Naive thymus-derived CD4-positive, alpha-beta T cell (primary cell): ENCODE measurements at regions not wholly inside any gene's neighbourhood (a gene's known extent, or its start where the extent isn't known, plus 50 kb on each side); places are given as distances from the start of the nearest gene placed in this dataset.

Experiments used
- ATAC-seq: fragments of 150-1000 bp; cut with Tn5 transposase; 2 replicates; pipeline ENCODE4 v1.10.0; 2021; ENCODE audit warnings: mild to moderate bottlenecking, moderate library complexity
- CTCF ChIA-PET: fragments of 350-600 bp; sonication (Branson Sonifier 250); formaldehyde crosslinking; loops from one replicate; lab custom pipeline; 2021; ENCODE audit warnings: antibody characterized with exemption; lab: Charles Lee
- POLR2A ChIA-PET: fragments of 350-600 bp; sonication (Branson Sonifier 250); formaldehyde crosslinking; loops from one replicate; lab custom pipeline; 2021; ENCODE audit warnings: antibody characterized with exemption, inconsistent platforms; lab: Charles Lee
- DNase-seq, 9 donors: peaks; one replicate each; pipeline versions ENCODE4 v3.0.0 to v3.0.0-alpha.2; 2020 to 2022; ENCODE audit warnings: mixed read lengths in 1 of 9
- H3K27ac ChIP-seq: one replicate; pipeline ENCODE4 v1.7.0; 2013; ENCODE audit warnings: mild to moderate bottlenecking, low read depth, low read length, moderate library complexity
- H3K27me3 ChIP-seq, 2 donors: one replicate each; pipeline ENCODE4 v1.7.0; 2013; ENCODE audit warnings: low read length in 2 of 2, mild to moderate bottlenecking in 2 of 2, moderate library complexity in 2 of 2; ENCODE audit not compliant: control insufficient read depth in 2 of 2, insufficient read depth in 2 of 2
- H3K36me3 ChIP-seq, 3 experiments: 1 replicate in 2 of 3; 2 replicates in 1 of 3; pipeline ENCODE4 v1.7.0; 2013; ENCODE audit warnings: low read length in 3 of 3, mild to moderate bottlenecking in 3 of 3, moderate library complexity in 1 of 3; ENCODE audit not compliant: insufficient read depth in 3 of 3, control insufficient read depth in 2 of 3
- H3K4me1 ChIP-seq, 2 donors: one replicate each; pipeline ENCODE4 v1.7.0; 2013; ENCODE audit warnings: low read length in 2 of 2, mild to moderate bottlenecking in 2 of 2, moderate library complexity in 1 of 2; ENCODE audit not compliant: control insufficient read depth in 2 of 2, insufficient read depth in 2 of 2
- H3K4me3 ChIP-seq: 2 replicates; pipeline ENCODE4 v1.7.0; 2013; ENCODE audit warnings: mild to moderate bottlenecking, low read length
- H3K9me3 ChIP-seq, 3 experiments: 1 replicate in 2 of 3; 2 replicates in 1 of 3; pipeline ENCODE4 v1.7.0; 2013; ENCODE audit warnings: low read length in 3 of 3; ENCODE audit not compliant: control insufficient read depth in 2 of 3
- H3K27ac Mint-ChIP-seq, 9 donors: one replicate each; pipeline ENCODE4 v1.8.0; 2020 to 2022; ENCODE audit warnings: mixed read lengths in 9 of 9, mild to moderate bottlenecking in 8 of 9, moderate library complexity in 5 of 9, inconsistent platforms in 2 of 9
- H3K27me3 Mint-ChIP-seq, 5 donors: one replicate each; pipeline ENCODE4 v1.8.0; 2021 to 2022; ENCODE audit warnings: mixed read lengths in 5 of 5, mild to moderate bottlenecking in 1 of 5
- H3K36me3 Mint-ChIP-seq, 5 donors: one replicate each; pipeline ENCODE4 v1.8.0; 2020 to 2022; ENCODE audit warnings: mixed read lengths in 5 of 5, mild to moderate bottlenecking in 3 of 5, inconsistent platforms in 1 of 5
- H3K4me1 Mint-ChIP-seq, 7 donors: one replicate each; pipeline ENCODE4 v1.8.0; 2020 to 2022; ENCODE audit warnings: mixed read lengths in 7 of 7, mild to moderate bottlenecking in 3 of 7, inconsistent platforms in 1 of 7
- H3K4me3 Mint-ChIP-seq, 10 donors: one replicate each; pipeline ENCODE4 v1.8.0; 2020 to 2022; ENCODE audit warnings: mild to moderate bottlenecking in 10 of 10, mixed read lengths in 10 of 10, moderate library complexity in 6 of 10, inconsistent platforms in 2 of 10
- H3K9me3 Mint-ChIP-seq, 11 donors: one replicate each; pipeline ENCODE4 v1.8.0; 2020 to 2022; ENCODE audit warnings: mixed read lengths in 11 of 11, mild to moderate bottlenecking in 4 of 11, inconsistent platforms in 1 of 11, moderate library complexity in 1 of 11
- intact Hi-C, 2 donors: fragments of 100-400 bp; cut with micrococcal nuclease; formaldehyde crosslinking; loops; one replicate each; pipeline ENCODE4 v1.15.1; 2023

- H3K36me3 ChIP-seq = no peaks in the 10 kb centered on the region
- Mint-ChIP-seq H3K9me3 (peaks cover 0 to 8% (median 0%) of the 10 kb centered on the region in 11 donors), H3K27me3 (peaks cover 5 to 21% (median 8%) of the 10 kb centered on the region in 5 donors), H3K36me3 (no peaks in the 10 kb centered on the region), H3K4me3 (no peak overlapping the region), H3K4me1 (no peaks in the 10 kb centered on the region), H3K27ac (no peak overlapping the region)
- no peaks in the 10 kb centered on the region for H3K27me3 ChIP-seq
- CTCF ChIA-PET = no interaction called here
- no peak for ATAC-seq
- no peaks in the 10 kb centered on the region for H3K9me3 ChIP-seq
- POLR2A ChIA-PET = no interaction called here
- DNase-seq = no peak
- intact Hi-C loops = no loop called here
- H3K4me1 ChIP-seq = no peaks in the 10 kb centered on the region
- H3K4me3 ChIP-seq = no peak overlapping the region
- H3K27ac ChIP-seq = no peak overlapping the region
Measured at GRCh38 chr13:91169321-91170050, 178.0 kb upstream of the MIR17HG start.

GRCh38 chr13:91172160-91172559 lies 175.3 kb upstream of the MIR17HG start:
- no peaks in the 10 kb centered on the region for H3K36me3 ChIP-seq
- H3K4me1 ChIP-seq = no peaks in the 10 kb centered on the region
- intact Hi-C loops = no loop called here
- ChIA-PET POLR2A (no interaction called here), CTCF (no interaction called here)
- DNase-seq (no peak), ATAC-seq (no peak)
- no peaks in the 10 kb centered on the region for H3K27me3 ChIP-seq
- H3K4me1 Mint-ChIP-seq = peaks cover 0 to 5% (median 0%) of the 10 kb centered on the region in 7 donors
- no peaks in the 10 kb centered on the region for H3K36me3 Mint-ChIP-seq
- H3K9me3 ChIP-seq = no peaks in the 10 kb centered on the region
- H3K4me3 ChIP-seq = no peak overlapping the region
- peaks cover 0 to 8% (median 0%) of the 10 kb centered on the region in 11 donors for H3K9me3 Mint-ChIP-seq
- H3K27ac Mint-ChIP-seq = no peak overlapping the region
- peaks cover 18 to 33% (median 21%) of the 10 kb centered on the region in 5 donors for H3K27me3 Mint-ChIP-seq
- no peak overlapping the region for H3K4me3 Mint-ChIP-seq
- H3K27ac ChIP-seq = no peak overlapping the region

- no peaks in the 10 kb centered on the region for H3K27me3 ChIP-seq
- H3K27me3 Mint-ChIP-seq = peaks cover 12 to 25% (median 15%) of the 10 kb centered on the region in 5 donors
- no peak overlapping the region for H3K27ac Mint-ChIP-seq
- no peaks in the 10 kb centered on the region for H3K36me3 ChIP-seq
- H3K9me3 Mint-ChIP-seq = peaks cover 0 to 3% (median 0%) of the 10 kb centered on the region in 11 donors
- H3K27ac ChIP-seq = no peak overlapping the region
- H3K36me3 Mint-ChIP-seq = no peaks in the 10 kb centered on the region
- no peaks in the 10 kb centered on the region for H3K4me1 ChIP-seq
- no peaks in the 10 kb centered on the region for H3K9me3 ChIP-seq
- H3K4me3 ChIP-seq = no peak overlapping the region
- peak overlapping the region in 1 of 10 donors; percentile 6 for H3K4me3 Mint-ChIP-seq
- no peak for ATAC-seq
- ChIA-PET POLR2A (no interaction called here), CTCF (no interaction called here)
- intact Hi-C loops = no loop called here
- no peak for DNase-seq
- peaks cover 0 to 5% (median 0%) of the 10 kb centered on the region in 7 donors for H3K4me1 Mint-ChIP-seq
Measured at GRCh38 chr13:91174886-91175501, 172.5 kb upstream of the MIR17HG start.

GRCh38 chr13:91178099-91178498 lies 169.4 kb upstream of the MIR17HG start:
- H3K36me3 ChIP-seq = no peaks in the 10 kb centered on the region
- H3K27me3 Mint-ChIP-seq = peaks cover 12 to 32% (median 24%) of the 10 kb centered on the region in 5 donors
- H3K4me3 ChIP-seq = no peak overlapping the region
- H3K36me3 Mint-ChIP-seq = no peaks in the 10 kb centered on the region
- CTCF ChIA-PET = no interaction called here
- no peaks in the 10 kb centered on the region for H3K27me3 ChIP-seq
- no peaks in the 10 kb centered on the region for H3K4me1 ChIP-seq
- no peak overlapping the region for H3K4me3 Mint-ChIP-seq
- no peak overlapping the region for H3K27ac ChIP-seq
- DNase-seq = no peak
- H3K4me1 Mint-ChIP-seq = peaks cover 0 to 5% (median 0%) of the 10 kb centered on the region in 7 donors
- intact Hi-C loops = no loop called here
- no peaks in the 10 kb centered on the region for H3K9me3 ChIP-seq
- peaks cover 0 to 5% (median 0%) of the 10 kb centered on the region in 11 donors for H3K9me3 Mint-ChIP-seq
- POLR2A ChIA-PET = no interaction called here
- no peak overlapping the region for H3K27ac Mint-ChIP-seq
- no peak for ATAC-seq

- H3K27ac Mint-ChIP-seq = no peak overlapping the region
- H3K4me3 ChIP-seq = no peak overlapping the region
- peaks cover 0 to 11% (median 9%) of the 10 kb centered on the region in 5 donors for H3K27me3 Mint-ChIP-seq
- no peak overlapping the region for H3K4me3 Mint-ChIP-seq
- intact Hi-C loops = no loop called here
- no peaks in the 10 kb centered on the region for H3K36me3 ChIP-seq
- no peak for DNase-seq
- no peaks in the 10 kb centered on the region for H3K27me3 ChIP-seq
- CTCF ChIA-PET = no interaction called here
- H3K9me3 ChIP-seq = no peaks in the 10 kb centered on the region
- H3K9me3 Mint-ChIP-seq = peaks cover 0 to 2% (median 0%) of the 10 kb centered on the region in 11 donors
- POLR2A ChIA-PET = no interaction called here
- no peak for ATAC-seq
- no peaks in the 10 kb centered on the region for H3K4me1 ChIP-seq
- H3K4me1 Mint-ChIP-seq = no peaks in the 10 kb centered on the region
- no peaks in the 10 kb centered on the region for H3K36me3 Mint-ChIP-seq
- H3K27ac ChIP-seq = no peak overlapping the region
Measured at GRCh38 chr13:91181892-91182291, 165.6 kb upstream of the MIR17HG start.

GRCh38 chr13:91184244-91184926 lies 163.1 kb upstream of the MIR17HG start:
- Mint-ChIP-seq H3K27ac (no peak overlapping the region), H3K27me3 (peaks cover 0 to 11% (median 5%) of the 10 kb centered on the region in 5 donors), H3K9me3 (peaks cover 0 to 2% (median 0%) of the 10 kb centered on the region in 11 donors), H3K4me3 (no peak overlapping the region), H3K36me3 (no peaks in the 10 kb centered on the region), H3K4me1 (no peaks in the 10 kb centered on the region)
- no peak overlapping the region for H3K27ac ChIP-seq
- intact Hi-C loops = no loop called here
- POLR2A ChIA-PET = no interaction called here
- no peaks in the 10 kb centered on the region for H3K36me3 ChIP-seq
- H3K4me1 ChIP-seq = no peaks in the 10 kb centered on the region
- CTCF ChIA-PET = interaction anchor here (0.5 kb wide), 1 partner anchor 538 kb away, joined by 3 read pairs; no protein-coding TSS in a partner anchor
- no peak overlapping the region for H3K4me3 ChIP-seq
- H3K27me3 ChIP-seq = no peaks in the 10 kb centered on the region
- DNase-seq (no peak), ATAC-seq (no peak)
- H3K9me3 ChIP-seq = no peaks in the 10 kb centered on the region
